ENCODE measurements at regions not wholly inside any gene's neighbourhood (a gene's known extent, or its start where the extent isn't known, plus 50 kb on each side); places are given as distances from the start of the nearest gene placed in this dataset.

- no peak for DNase-seq (ENCODE audit: extremely low spot score, insufficient read length, low read depth)
- no peak for FAIRE-seq
These were observed 264.2 kb downstream of the RPRM start for GRCh38 chr2:153214337-153214736.

GRCh38 chr2:153213022-153213421 is 265.5 kb downstream of the RPRM start:
- no peak for DNase-seq (ENCODE audit: extremely low spot score, insufficient read length, low read depth)
- no peak for FAIRE-seq

GRCh38 chr2:153197402-153198386 is 280.9 kb downstream of the RPRM start:
- no peak for FAIRE-seq
- DNase-seq (ENCODE audit: extremely low spot score, insufficient read length, low read depth), result no peak

- no peak for FAIRE-seq
- DNase-seq (ENCODE audit: extremely low spot score, insufficient read length, low read depth), result no peak
These were observed 282.0 kb downstream of the RPRM start for GRCh38 chr2:153196378-153197058.

- DNase-seq (ENCODE audit: extremely low spot score, insufficient read length, low read depth) (no peak), FAIRE-seq (no peak)
These were observed 283.2 kb downstream of the RPRM start for GRCh38 chr2:153195342-153195741.

- DNase-seq (ENCODE audit: extremely low spot score, insufficient read length, low read depth) (no peak), FAIRE-seq (no peak)
These were observed 289.3 kb downstream of the RPRM start for GRCh38 chr2:153189091-153189888.

- FAIRE-seq (no peak), DNase-seq (ENCODE audit: extremely low spot score, insufficient read length, low read depth) (no peak)
These were observed 298.8 kb downstream of the RPRM start for GRCh38 chr2:153179808-153180207.

GRCh38 chr2:153169609-153170008 is 309.0 kb downstream of the RPRM start:
- DNase-seq (ENCODE audit: extremely low spot score, insufficient read length, low read depth), result no peak
- no peak for FAIRE-seq

GRCh38 chr2:153165021-153165420 is 313.5 kb downstream of the RPRM start:
- no peak for DNase-seq (ENCODE audit: extremely low spot score, insufficient read length, low read depth)
- FAIRE-seq, result no peak

GRCh38 chr2:153163055-153163454 is 315.5 kb downstream of the RPRM start:
- FAIRE-seq, result peak; percentile 66
- DNase-seq (ENCODE audit: extremely low spot score, insufficient read length, low read depth), result no peak

- no peak for DNase-seq (ENCODE audit: extremely low spot score, insufficient read length, low read depth)
- FAIRE-seq, result no peak
These were observed 321.8 kb downstream of the RPRM start for GRCh38 chr2:153156743-153157142.

- FAIRE-seq (no peak), DNase-seq (ENCODE audit: extremely low spot score, insufficient read length, low read depth) (no peak)
These were observed 326.5 kb downstream of the RPRM start for GRCh38 chr2:153152036-153152435.

GRCh38 chr2:153145470-153145978 is 333.0 kb downstream of the RPRM start:
- DNase-seq (ENCODE audit: extremely low spot score, insufficient read length, low read depth), result no peak
- FAIRE-seq, result no peak

GRCh38 chr2:153143540-153143939 is 335.0 kb downstream of the RPRM start:
- DNase-seq (ENCODE audit: extremely low spot score, insufficient read length, low read depth), result no peak
- no peak for FAIRE-seq

GRCh38 chr2:153140498-153140897 is 338.1 kb downstream of the RPRM start:
- DNase-seq (ENCODE audit: extremely low spot score, insufficient read length, low read depth) (no peak), FAIRE-seq (no peak)

GRCh38 chr2:153138651-153139375 is 339.7 kb downstream of the RPRM start:
- DNase-seq (ENCODE audit: extremely low spot score, insufficient read length, low read depth) (no peak), FAIRE-seq (no peak)

- no peak for DNase-seq (ENCODE audit: extremely low spot score, insufficient read length, low read depth)
- FAIRE-seq, result no peak
These were observed 342.3 kb downstream of the RPRM start for GRCh38 chr2:153136216-153136615.

- FAIRE-seq, result no peak
- no peak for DNase-seq (ENCODE audit: extremely low spot score, insufficient read length, low read depth)
These were observed 343.8 kb downstream of the RPRM start for GRCh38 chr2:153134725-153135124.

GRCh38 chr2:153133716-153134115 is 344.8 kb downstream of the RPRM start:
- FAIRE-seq (no peak), DNase-seq (ENCODE audit: extremely low spot score, insufficient read length, low read depth) (no peak)

- DNase-seq (ENCODE audit: extremely low spot score, insufficient read length, low read depth) (no peak), FAIRE-seq (no peak)
These were observed 346.1 kb downstream of the RPRM start for GRCh38 chr2:153132418-153132817.
